Progenitor cell of endocrine pancreas (in vitro differentiated cells): ENCODE measurements at regions not wholly inside any gene's neighbourhood (a gene's known extent, or its start where the extent isn't known, plus 50 kb on each side); places are given as distances from the start of the nearest gene placed in this dataset.

Source experiments
- DNase-seq: peaks from one replicate; pipeline ENCODE4 v3.0.0; 2021; ENCODE audit warnings: low spot score; ENCODE audit not compliant: unreplicated experiment
- H3K27ac Mint-ChIP-seq: 2 replicates; pipeline ENCODE4 v1.8.0; 2021; ENCODE audit warnings: mild to moderate bottlenecking, moderate library complexity, mixed read lengths
- H3K27me3 Mint-ChIP-seq: 2 replicates; pipeline ENCODE4 v1.8.0; 2021; ENCODE audit warnings: mixed read lengths
- H3K36me3 Mint-ChIP-seq: 2 replicates; pipeline ENCODE4 v1.8.0; 2022; ENCODE audit warnings: mixed read lengths; ENCODE audit not compliant: insufficient read depth
- H3K4me1 Mint-ChIP-seq: 2 replicates; pipeline ENCODE4 v1.8.0; 2021; ENCODE audit warnings: low read depth, mixed read lengths
- H3K4me3 Mint-ChIP-seq: 2 replicates; pipeline ENCODE4 v1.8.0; 2021; ENCODE audit warnings: low read depth, mild to moderate bottlenecking, moderate library complexity, mixed read lengths
- H3K9me3 Mint-ChIP-seq: 2 replicates; pipeline ENCODE4 v1.8.0; 2021; ENCODE audit warnings: low read depth, mixed read lengths
- TF ChIP-seq, protein P1 (sequence below): fragments of 200-600 bp; sonication (generic); IDR thresholded peaks from one replicate; pipeline ENCODE4 v1.5.0; 2021; ENCODE audit warnings: antibody characterized with exemption, mild to moderate bottlenecking; ENCODE audit not compliant: unreplicated experiment

- TF ChIP-seq, protein P1, sequence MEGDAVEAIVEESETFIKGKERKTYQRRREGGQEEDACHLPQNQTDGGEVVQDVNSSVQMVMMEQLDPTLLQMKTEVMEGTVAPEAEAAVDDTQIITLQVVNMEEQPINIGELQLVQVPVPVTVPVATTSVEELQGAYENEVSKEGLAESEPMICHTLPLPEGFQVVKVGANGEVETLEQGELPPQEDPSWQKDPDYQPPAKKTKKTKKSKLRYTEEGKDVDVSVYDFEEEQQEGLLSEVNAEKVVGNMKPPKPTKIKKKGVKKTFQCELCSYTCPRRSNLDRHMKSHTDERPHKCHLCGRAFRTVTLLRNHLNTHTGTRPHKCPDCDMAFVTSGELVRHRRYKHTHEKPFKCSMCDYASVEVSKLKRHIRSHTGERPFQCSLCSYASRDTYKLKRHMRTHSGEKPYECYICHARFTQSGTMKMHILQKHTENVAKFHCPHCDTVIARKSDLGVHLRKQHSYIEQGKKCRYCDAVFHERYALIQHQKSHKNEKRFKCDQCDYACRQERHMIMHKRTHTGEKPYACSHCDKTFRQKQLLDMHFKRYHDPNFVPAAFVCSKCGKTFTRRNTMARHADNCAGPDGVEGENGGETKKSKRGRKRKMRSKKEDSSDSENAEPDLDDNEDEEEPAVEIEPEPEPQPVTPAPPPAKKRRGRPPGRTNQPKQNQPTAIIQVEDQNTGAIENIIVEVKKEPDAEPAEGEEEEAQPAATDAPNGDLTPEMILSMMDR, result no peak
- Mint-ChIP-seq H3K36me3 (no peaks in the 10 kb centered on the region), H3K9me3 (peaks cover 3% of the 10 kb centered on the region), H3K4me1 (no peaks in the 10 kb centered on the region), H3K4me3 (no peak overlapping the region), H3K27ac (no peak overlapping the region), H3K27me3 (no peaks in the 10 kb centered on the region)
- DNase-seq, result no peak
These were observed 52.1 kb upstream of the PPFIA2 start for GRCh38 chr12:81811061-81811777.

GRCh38 chr12:81809829-81810595 lies 50.9 kb upstream of the PPFIA2 start:
- TF ChIP-seq, protein P1, result no peak

GRCh38 chr12:81809113-81809777 lies 50.1 kb upstream of the PPFIA2 start:
- Mint-ChIP-seq H3K27ac (no peak overlapping the region), H3K36me3 (no peaks in the 10 kb centered on the region)

More at GRCh38 chr12:81809829-81810595, 50.9 kb upstream of the PPFIA2 start:
- Mint-ChIP-seq H3K36me3 (no peaks in the 10 kb centered on the region), H3K4me3 (no peak overlapping the region), H3K27me3 (no peaks in the 10 kb centered on the region), H3K9me3 (peaks cover 3% of the 10 kb centered on the region), H3K4me1 (no peaks in the 10 kb centered on the region), H3K27ac (no peak overlapping the region)
- DNase-seq, result no peak

More at GRCh38 chr12:81809113-81809777, 50.1 kb upstream of the PPFIA2 start:
- Mint-ChIP-seq H3K9me3 (peaks cover 3% of the 10 kb centered on the region), H3K27me3 (no peaks in the 10 kb centered on the region), H3K4me3 (no peak overlapping the region), H3K4me1 (no peaks in the 10 kb centered on the region)
- DNase-seq, result no peak
- TF ChIP-seq, protein P1, result no peak
